DND-41 (cell line): ENCODE measurements at regions not wholly inside any gene's neighbourhood (a gene's known extent, or its start where the extent isn't known, plus 50 kb on each side); places are given as distances from the start of the nearest gene placed in this dataset.
"Not testable (repeated sequence)": the region's sequence is repeated elsewhere in the genome, so short reads cannot be mapped to it uniquely, and the experiment has no call there.

Experiments used
- ATAC-seq: fragments of 200-7000 bp; cut with Tn5 transposase; 3 replicates; pipeline ENCODE4 v1.9.1; 2021; ENCODE audit warnings: low read depth; ENCODE audit not compliant: insufficient read depth
- DNase-seq: peaks from one replicate; pipeline ENCODE4 v3.0.0-alpha.2; 2020
- H2AFZ ChIP-seq: 2 replicates; pipeline ENCODE4 v1.6.0; 2012; ENCODE audit warnings: low read depth, low read length
- H3K27ac ChIP-seq: 2 replicates; pipeline ENCODE4 v1.5.1; 2012; ENCODE audit warnings: low read length, inconsistent platforms
- H3K27me3 ChIP-seq: fragments of 200-600 bp; sonication (generic); 2 replicates; pipeline ENCODE4 v1.6.0; 2012; ENCODE audit warnings: low read length, mild to moderate bottlenecking, inconsistent platforms; ENCODE audit not compliant: insufficient read depth, poor library complexity
- H3K36me3 ChIP-seq: 2 replicates; pipeline ENCODE4 v1.5.1; 2012; ENCODE audit warnings: low read length, inconsistent platforms; ENCODE audit not compliant: insufficient read depth
- H3K4me1 ChIP-seq: 2 replicates; pipeline ENCODE4 v1.5.1; 2012; ENCODE audit warnings: mild to moderate bottlenecking, low read length; ENCODE audit not compliant: insufficient read depth
- H3K4me2 ChIP-seq: 2 replicates; pipeline ENCODE4 v1.6.0; 2012; ENCODE audit warnings: mild to moderate bottlenecking, moderate library complexity, low read length, inconsistent platforms; ENCODE audit not compliant: insufficient read depth
- H3K4me3 ChIP-seq, 2 experiments: fragments of 200-600 bp in 1 of 2; shearing (Covaris generic) in 1 of 2; 2 replicates each; pipeline ENCODE4 v1.5.1; 2012 to 2016; ENCODE audit warnings: inconsistent platforms in 2 of 2, low read length in 2 of 2, mild to moderate bottlenecking in 2 of 2, low read depth in 1 of 2, moderate library complexity in 1 of 2
- H3K79me2 ChIP-seq: 2 replicates; pipeline ENCODE4 v1.6.0; 2012; ENCODE audit warnings: low read length, inconsistent platforms; ENCODE audit not compliant: insufficient read depth
- H3K9ac ChIP-seq: 2 replicates; pipeline ENCODE4 v1.6.0; 2012; ENCODE audit warnings: low read depth, mild to moderate bottlenecking, inconsistent platforms, low read length, moderate library complexity
- H3K9me3 ChIP-seq: 2 replicates; pipeline ENCODE4 v1.5.1; 2012; ENCODE audit warnings: low read length, moderate library complexity, mild to moderate bottlenecking, inconsistent platforms; ENCODE audit not compliant: insufficient read depth, severe bottlenecking
- H4K20me1 ChIP-seq: 2 replicates; pipeline ENCODE4 v1.6.0; 2012; ENCODE audit warnings: low read length; ENCODE audit not compliant: insufficient read depth
- EZH2 ChIP-seq: IDR thresholded peaks from 3 replicates; pipeline ENCODE4 v1.6.1; 2012; ENCODE audit warnings: borderline replicate concordance, low read depth, mild to moderate bottlenecking, moderate library complexity, low read length, inconsistent platforms; ENCODE audit not compliant: severe bottlenecking
- TF ChIP-seq, protein P1 (sequence below): IDR thresholded peaks from 2 replicates; pipeline ENCODE4 v1.5.1; 2012; ENCODE audit warnings: borderline replicate concordance, low read length, moderate library complexity, mild to moderate bottlenecking; ENCODE audit not compliant: poor library complexity, severe bottlenecking; ENCODE audit errors: extremely low read depth

DNA sequence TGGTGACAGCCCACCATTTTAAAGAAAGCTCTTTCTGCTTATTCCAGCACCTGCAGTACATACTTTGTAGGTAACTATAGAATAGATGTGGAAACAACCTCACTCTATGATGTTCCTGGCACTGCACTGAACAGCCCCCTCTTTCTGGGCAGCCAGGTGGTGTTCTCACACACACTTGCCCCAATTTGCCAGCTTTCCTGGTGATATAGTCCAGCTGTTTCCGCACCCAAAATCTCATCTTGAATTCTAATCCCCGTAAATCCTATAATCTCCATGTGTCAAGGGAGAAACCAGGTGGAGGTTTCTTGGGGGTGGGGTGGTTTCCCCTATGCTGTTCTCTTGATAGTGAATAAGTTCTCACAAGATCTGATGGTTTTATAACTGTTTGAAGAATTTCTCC is 102.2 kb downstream of the FCRL5 start:
- H3K27ac ChIP-seq: no peak overlapping the region
- H2AFZ ChIP-seq: no peak overlapping the region
- no peaks in the 10 kb centered on the region for H3K9me3 ChIP-seq
- H3K27me3 ChIP-seq: peaks cover 9% of the 10 kb centered on the region
- no peaks in the 10 kb centered on the region for H3K4me1 ChIP-seq
- no peaks in the 10 kb centered on the region for H4K20me1 ChIP-seq
- H3K9ac ChIP-seq: no peak overlapping the region
- no peak overlapping the region for H3K4me3 ChIP-seq
- ATAC-seq (no peak), DNase-seq (no peak)
- H3K4me2 ChIP-seq: no peak overlapping the region
- no peaks in the 10 kb centered on the region for H3K79me2 ChIP-seq
- no peak for TF ChIP-seq EZH2
- TF ChIP-seq, protein P1, sequence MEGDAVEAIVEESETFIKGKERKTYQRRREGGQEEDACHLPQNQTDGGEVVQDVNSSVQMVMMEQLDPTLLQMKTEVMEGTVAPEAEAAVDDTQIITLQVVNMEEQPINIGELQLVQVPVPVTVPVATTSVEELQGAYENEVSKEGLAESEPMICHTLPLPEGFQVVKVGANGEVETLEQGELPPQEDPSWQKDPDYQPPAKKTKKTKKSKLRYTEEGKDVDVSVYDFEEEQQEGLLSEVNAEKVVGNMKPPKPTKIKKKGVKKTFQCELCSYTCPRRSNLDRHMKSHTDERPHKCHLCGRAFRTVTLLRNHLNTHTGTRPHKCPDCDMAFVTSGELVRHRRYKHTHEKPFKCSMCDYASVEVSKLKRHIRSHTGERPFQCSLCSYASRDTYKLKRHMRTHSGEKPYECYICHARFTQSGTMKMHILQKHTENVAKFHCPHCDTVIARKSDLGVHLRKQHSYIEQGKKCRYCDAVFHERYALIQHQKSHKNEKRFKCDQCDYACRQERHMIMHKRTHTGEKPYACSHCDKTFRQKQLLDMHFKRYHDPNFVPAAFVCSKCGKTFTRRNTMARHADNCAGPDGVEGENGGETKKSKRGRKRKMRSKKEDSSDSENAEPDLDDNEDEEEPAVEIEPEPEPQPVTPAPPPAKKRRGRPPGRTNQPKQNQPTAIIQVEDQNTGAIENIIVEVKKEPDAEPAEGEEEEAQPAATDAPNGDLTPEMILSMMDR: no peak
- no peaks in the 10 kb centered on the region for H3K36me3 ChIP-seq

DNA sequence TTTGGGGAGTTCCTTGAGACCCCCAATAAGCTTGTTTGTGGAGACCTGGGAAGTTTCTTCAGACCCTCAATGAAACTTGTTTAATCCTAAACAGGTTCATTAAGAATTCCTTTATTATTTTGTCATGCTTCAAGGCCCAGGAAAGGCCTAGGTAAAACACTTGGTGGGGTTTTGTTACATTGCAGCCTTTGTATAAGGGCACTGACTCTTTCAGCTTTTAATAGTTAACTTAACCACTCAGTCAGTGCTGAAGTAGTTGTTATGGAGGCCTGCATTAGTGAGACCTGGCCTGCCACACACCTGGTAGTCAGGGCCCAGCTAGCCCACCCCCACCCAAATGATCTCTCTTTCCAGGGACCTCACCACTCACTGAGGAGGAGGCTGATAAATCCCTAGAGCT is 103.7 kb downstream of the FCRL5 start:
- H3K27ac ChIP-seq: no peak overlapping the region
- no peaks in the 10 kb centered on the region for H3K36me3 ChIP-seq
- no peaks in the 10 kb centered on the region for H4K20me1 ChIP-seq
- DNase-seq (no peak), ATAC-seq (no peak)
- H3K9me3 ChIP-seq: no peaks in the 10 kb centered on the region
- no peaks in the 10 kb centered on the region for H3K4me1 ChIP-seq
- TF ChIP-seq, protein P1: no peak
- no peak for TF ChIP-seq EZH2
- no peak overlapping the region for H3K4me3 ChIP-seq
- H3K9ac ChIP-seq: no peak overlapping the region
- H2AFZ ChIP-seq: no peak overlapping the region
- no peak overlapping the region for H3K4me2 ChIP-seq
- H3K79me2 ChIP-seq: no peaks in the 10 kb centered on the region
- peaks cover 6% of the 10 kb centered on the region for H3K27me3 ChIP-seq

DNA sequence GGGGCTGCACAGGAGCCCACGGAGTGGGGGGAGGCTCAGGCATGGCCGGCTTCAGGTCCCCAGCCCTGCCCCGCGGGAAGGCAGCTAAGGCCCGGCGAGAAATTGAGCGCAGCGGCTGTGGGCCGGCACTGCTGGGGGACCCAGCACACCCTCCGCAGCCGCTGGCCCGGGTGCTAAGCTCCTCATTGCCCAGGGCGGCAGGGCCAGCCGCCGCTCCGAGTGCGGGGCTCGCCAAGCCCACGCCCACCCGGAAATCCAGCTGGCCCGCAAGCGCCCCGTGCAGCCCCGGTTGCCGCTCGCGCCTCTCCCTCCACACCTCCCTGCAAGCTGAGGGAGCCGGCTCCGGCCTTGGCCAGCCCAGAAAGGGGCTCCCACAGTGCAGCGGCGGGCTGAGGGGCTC is 106.0 kb downstream of the FCRL5 start:
- not testable (repeated sequence) for H3K9me3 ChIP-seq, H4K20me1 ChIP-seq, H3K4me3 ChIP-seq, H2AFZ ChIP-seq, H3K79me2 ChIP-seq, H3K9ac ChIP-seq, ATAC-seq, H3K4me1 ChIP-seq, H3K27ac ChIP-seq, H3K4me2 ChIP-seq, H3K36me3 ChIP-seq, DNase-seq
- H3K27me3 ChIP-seq: peaks cover 10% of the 10 kb centered on the region

DNA sequence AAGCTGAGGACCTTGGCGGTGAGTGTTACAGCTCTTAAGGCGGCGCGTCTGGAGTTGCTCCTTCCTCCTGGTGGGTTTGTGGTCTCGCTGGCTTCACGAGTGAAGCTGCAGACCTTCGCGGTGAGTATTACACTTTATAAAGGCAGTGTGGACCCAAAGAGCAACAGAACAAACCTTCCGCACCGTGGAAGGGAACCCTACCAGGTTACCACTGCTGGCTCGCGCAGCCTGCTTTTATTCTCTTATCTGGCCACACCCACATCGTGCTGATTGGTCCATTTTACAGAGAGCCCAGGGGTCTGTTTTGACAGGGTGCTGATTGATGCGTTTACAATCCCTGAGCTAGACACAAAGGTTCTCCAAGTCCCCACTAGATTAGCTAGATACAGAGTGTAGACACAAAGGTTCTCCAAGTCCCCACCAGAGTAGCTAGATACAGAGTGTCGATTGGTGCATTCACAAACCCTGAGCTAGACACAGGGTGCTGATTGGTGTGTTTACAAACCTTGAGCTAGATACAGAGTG is 106.6 kb downstream of the FCRL5 start:
- H3K79me2 ChIP-seq, ATAC-seq, H3K9me3 ChIP-seq, H3K4me3 ChIP-seq, H3K4me1 ChIP-seq, H4K20me1 ChIP-seq, DNase-seq, H3K27ac ChIP-seq, H3K4me2 ChIP-seq, H3K9ac ChIP-seq, H2AFZ ChIP-seq, H3K36me3 ChIP-seq: not testable (repeated sequence)
- H3K27me3 ChIP-seq: peaks cover 10% of the 10 kb centered on the region

DNA sequence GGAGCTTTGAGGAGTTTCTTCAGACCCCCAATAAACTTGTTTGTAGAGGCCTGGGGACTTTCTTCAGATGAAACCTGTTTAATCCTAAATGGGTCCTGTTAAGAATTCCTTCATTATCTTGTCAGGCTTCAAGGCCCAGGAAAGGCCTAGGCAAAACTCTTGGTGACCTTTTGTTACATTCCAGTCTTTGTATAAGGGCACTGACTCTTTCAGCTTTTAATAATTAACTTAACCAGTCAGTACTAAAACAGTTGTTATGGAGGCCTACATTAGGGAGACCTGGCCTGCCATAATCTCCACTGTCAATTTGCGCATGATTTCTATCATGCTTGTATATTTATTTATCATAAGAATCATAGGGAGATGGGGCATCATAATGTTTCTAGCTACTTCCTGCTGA is 110.2 kb downstream of the FCRL5 start:
- Histone ChIP-seq H3K9me3 (no peaks in the 10 kb centered on the region), H3K4me1 (no peaks in the 10 kb centered on the region), H4K20me1 (no peaks in the 10 kb centered on the region), H3K79me2 (no peaks in the 10 kb centered on the region), H3K27me3 (peaks cover 6% of the 10 kb centered on the region), H3K36me3 (no peaks in the 10 kb centered on the region), H3K27ac (no peak overlapping the region), H3K4me2 (no peak overlapping the region), H2AFZ (no peak overlapping the region), H3K4me3 (no peak overlapping the region), H3K9ac (no peak overlapping the region)
- DNase-seq: no peak
- no peak for ATAC-seq
- TF ChIP-seq, protein P1: no peak
- TF ChIP-seq EZH2: no peak
